ENCODE measurements at regions not wholly inside any gene's neighbourhood (a gene's known extent, or its start where the extent isn't known, plus 50 kb on each side); places are given as distances from the start of the nearest gene placed in this dataset.

DNA sequence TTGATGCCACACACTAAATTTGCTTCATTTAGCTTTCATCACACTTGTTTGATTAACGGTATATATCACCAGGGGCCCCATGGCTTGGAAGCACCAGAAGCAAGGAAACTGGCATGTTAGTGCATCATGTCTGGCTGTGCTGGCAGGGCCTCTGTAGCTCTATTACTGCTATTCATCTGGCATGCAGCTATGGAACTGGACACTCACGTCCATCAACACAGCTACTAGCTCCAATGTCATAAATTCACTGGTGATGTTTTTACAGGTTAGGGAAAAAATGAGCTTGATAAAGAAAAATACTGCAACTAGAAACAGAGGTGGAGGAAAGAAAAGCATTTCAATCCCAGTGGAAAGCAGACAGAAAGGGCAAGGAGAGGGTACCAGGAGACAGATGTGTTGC lies 343.2 kb downstream of the DEPDC1B start:
- Histone ChIP-seq H2AFZ (no peak overlapping the region), H3K27me3 (no peaks in the 10 kb centered on the region), H3K27ac (no peak overlapping the region), H3K4me3 (no peak overlapping the region), H3K4me2 (no peak overlapping the region), H3K9me3 (ENCODE audit: low read depth) (no peaks in the 10 kb centered on the region), H4K20me1 (ENCODE audit: insufficient read depth, poor library complexity, severe bottlenecking) (no peaks in the 10 kb centered on the region), H3K79me2 (no peaks in the 10 kb centered on the region), H3K4me1 (ENCODE audit: insufficient read depth) (peaks cover 5% of the 10 kb centered on the region), H3K9me2 (replicated peaks; ENCODE audit: insufficient read depth) (no peaks in the 10 kb centered on the region), H3K36me3 (replicated peaks; ENCODE audit: insufficient read depth, low read depth) (no peaks in the 10 kb centered on the region)
- 75% methylated on average over 2 of the region's 2 CpGs for WGBS (ENCODE audit: low lambda C conversion rate, missing lambda C conversion rate)
- DNase-seq (ENCODE audit: low spot score) = no peak
- TF ChIP-seq CTCF (IDR thresholded peaks at IDR 0.05; ENCODE audit: poor library complexity) = no peak
- no peak for TF ChIP-seq EZH2 (IDR thresholded peaks at IDR 0.05; ENCODE audit: borderline replicate concordance)
- no peak for TF ChIP-seq EZH2phosphoT487 (IDR thresholded peaks at IDR 0.05; ENCODE audit: low read depth, severe bottlenecking, unreplicated experiment)

DNA sequence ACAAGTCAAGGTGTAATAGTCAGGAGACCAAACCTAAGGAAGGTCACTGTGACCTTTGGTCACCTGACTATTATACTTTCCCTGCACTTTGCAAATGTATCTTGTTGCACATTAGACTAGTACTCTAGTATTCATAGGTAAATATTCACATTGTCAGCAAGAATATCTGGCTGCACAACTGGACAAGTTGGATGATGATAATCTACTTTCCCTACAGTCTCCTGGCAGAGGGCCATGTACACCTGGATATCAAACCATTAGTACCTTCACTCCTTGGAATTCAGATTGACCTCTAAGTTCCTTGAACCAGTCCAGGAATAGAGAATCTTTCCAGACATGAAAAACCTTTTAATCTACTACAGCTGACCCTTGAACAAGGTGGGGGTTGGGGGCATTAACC lies 344.8 kb downstream of the DEPDC1B start:
- no peak overlapping the region for H2AFZ ChIP-seq
- H3K9me2 ChIP-seq (replicated peaks; ENCODE audit: insufficient read depth) = no peaks in the 10 kb centered on the region
- H3K27ac ChIP-seq = no peak overlapping the region
- no peak overlapping the region for H3K4me2 ChIP-seq
- H3K79me2 ChIP-seq = no peaks in the 10 kb centered on the region
- no peaks in the 10 kb centered on the region for H3K9me3 ChIP-seq (ENCODE audit: low read depth)
- H3K36me3 ChIP-seq (replicated peaks; ENCODE audit: insufficient read depth, low read depth) = no peaks in the 10 kb centered on the region
- H3K27me3 ChIP-seq = no peaks in the 10 kb centered on the region
- TF ChIP-seq EZH2 (IDR thresholded peaks at IDR 0.05; ENCODE audit: borderline replicate concordance) (no peak), EZH2phosphoT487 (IDR thresholded peaks at IDR 0.05; ENCODE audit: low read depth, severe bottlenecking, unreplicated experiment) (no peak), CTCF (IDR thresholded peaks at IDR 0.05; ENCODE audit: poor library complexity) (no peak)
- no peak for DNase-seq (ENCODE audit: low spot score)
- H3K4me1 ChIP-seq (ENCODE audit: insufficient read depth) = peaks cover 5% of the 10 kb centered on the region
- no peak overlapping the region for H3K4me3 ChIP-seq
- H4K20me1 ChIP-seq (ENCODE audit: insufficient read depth, poor library complexity, severe bottlenecking) = no peaks in the 10 kb centered on the region

DNA sequence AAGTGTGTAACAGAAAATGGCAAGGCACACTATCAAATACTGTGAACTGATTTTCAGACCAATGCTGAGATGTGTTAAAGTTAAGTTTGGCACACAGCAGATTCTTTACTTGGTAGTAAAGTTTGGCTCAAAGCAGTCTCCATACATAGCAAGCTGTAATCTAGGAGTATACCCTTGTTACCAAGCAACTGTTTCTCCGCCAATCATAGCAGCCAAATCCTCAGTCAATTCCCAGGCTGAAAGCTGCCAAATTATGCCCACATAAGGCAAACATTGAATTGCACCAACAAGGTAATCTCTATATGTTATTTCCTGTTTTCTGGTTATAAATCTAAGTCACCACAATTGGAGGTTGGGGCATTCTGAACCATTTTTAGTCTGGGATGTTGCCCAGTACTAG lies 345.7 kb downstream of the DEPDC1B start:
- Histone ChIP-seq H3K36me3 (replicated peaks; ENCODE audit: insufficient read depth, low read depth) (no peaks in the 10 kb centered on the region), H3K4me1 (ENCODE audit: insufficient read depth) (peaks cover 5% of the 10 kb centered on the region), H3K27ac (no peak overlapping the region), H3K9me3 (ENCODE audit: low read depth) (no peaks in the 10 kb centered on the region), H3K27me3 (no peaks in the 10 kb centered on the region), H3K4me2 (no peak overlapping the region), H3K79me2 (no peaks in the 10 kb centered on the region), H3K4me3 (no peak overlapping the region), H4K20me1 (ENCODE audit: insufficient read depth, poor library complexity, severe bottlenecking) (no peaks in the 10 kb centered on the region), H3K9me2 (replicated peaks; ENCODE audit: insufficient read depth) (no peaks in the 10 kb centered on the region), H2AFZ (no peak overlapping the region)
- no peak for DNase-seq (ENCODE audit: low spot score)
- 96% methylated on average over 1 of the region's 1 CpG for WGBS (ENCODE audit: low lambda C conversion rate, missing lambda C conversion rate)
- TF ChIP-seq EZH2phosphoT487 (IDR thresholded peaks at IDR 0.05; ENCODE audit: low read depth, severe bottlenecking, unreplicated experiment) (no peak), EZH2 (IDR thresholded peaks at IDR 0.05; ENCODE audit: borderline replicate concordance) (no peak)

DNA sequence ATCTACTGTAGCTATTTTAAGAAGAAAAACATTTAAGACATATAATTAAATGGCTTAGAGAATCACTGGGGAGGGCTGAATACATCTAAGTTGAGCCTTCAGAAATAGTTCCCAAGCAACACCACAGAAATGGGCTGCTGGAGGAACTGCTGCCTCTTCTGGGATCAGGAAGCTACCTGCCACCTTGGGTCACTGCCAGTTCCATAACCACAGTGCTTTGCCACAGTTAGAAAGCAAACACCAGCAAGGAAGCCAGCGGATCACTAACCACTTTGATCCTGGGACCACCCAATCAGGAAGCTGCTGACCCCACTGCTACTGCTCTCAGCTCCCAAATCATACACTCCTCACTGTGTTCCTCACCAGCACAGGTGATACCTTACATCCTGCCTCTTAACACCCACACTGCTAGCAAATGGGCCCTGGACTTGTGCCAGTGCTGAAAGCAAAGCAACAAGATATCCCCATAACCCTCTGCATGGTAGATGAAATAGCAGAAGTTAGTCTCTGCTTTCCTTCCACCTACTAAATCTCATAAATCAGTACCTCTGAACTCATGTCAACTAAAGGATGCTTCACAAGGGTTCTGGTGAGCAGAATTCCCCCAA lies 346.9 kb downstream of the DEPDC1B start:
- Histone ChIP-seq H3K9me2 (replicated peaks; ENCODE audit: insufficient read depth) (no peaks in the 10 kb centered on the region), H3K27me3 (no peaks in the 10 kb centered on the region), H3K4me2 (no peak overlapping the region), H3K9me3 (ENCODE audit: low read depth) (no peaks in the 10 kb centered on the region), H2AFZ (no peak overlapping the region), H3K36me3 (replicated peaks; ENCODE audit: insufficient read depth, low read depth) (no peaks in the 10 kb centered on the region), H4K20me1 (ENCODE audit: insufficient read depth, poor library complexity, severe bottlenecking) (no peaks in the 10 kb centered on the region), H3K79me2 (no peaks in the 10 kb centered on the region), H3K4me1 (ENCODE audit: insufficient read depth) (peaks cover 5% of the 10 kb centered on the region), H3K27ac (no peak overlapping the region), H3K4me3 (no peak overlapping the region)
- no peak for DNase-seq (ENCODE audit: low spot score)
- 67% methylated on average over 1 of the region's 1 CpG for WGBS (ENCODE audit: low lambda C conversion rate, missing lambda C conversion rate)
- TF ChIP-seq EZH2phosphoT487 (IDR thresholded peaks at IDR 0.05; ENCODE audit: low read depth, severe bottlenecking, unreplicated experiment) = no peak
